ENCODE measurements at regions not wholly inside any gene's neighbourhood (a gene's known extent, or its start where the extent isn't known, plus 50 kb on each side); places are given as distances from the start of the nearest gene placed in this dataset.
"Not testable (repeated sequence)": the region's sequence is repeated elsewhere in the genome, so short reads cannot be mapped to it uniquely, and the experiment has no call there.

DNA sequence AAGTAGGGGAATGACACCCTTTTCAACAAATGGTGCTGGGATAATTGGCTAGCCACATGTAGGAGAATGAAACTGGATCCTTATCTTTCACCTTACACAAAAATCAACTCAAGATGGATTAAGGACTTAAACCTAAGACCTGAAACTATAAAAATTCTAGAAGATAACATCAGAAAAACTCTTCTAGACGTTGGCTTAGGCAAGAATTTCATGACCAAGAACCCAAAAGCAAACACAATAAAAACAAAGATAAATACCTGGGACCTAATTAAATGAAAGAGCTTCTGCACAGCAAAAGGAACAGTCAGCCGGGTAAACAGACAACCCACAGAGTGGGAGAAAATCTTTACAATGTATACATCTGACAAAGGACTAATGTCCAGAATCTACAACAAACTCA lies 345.5 kb downstream of the GPD2 start:
- not testable (repeated sequence) for DNase-seq

DNA sequence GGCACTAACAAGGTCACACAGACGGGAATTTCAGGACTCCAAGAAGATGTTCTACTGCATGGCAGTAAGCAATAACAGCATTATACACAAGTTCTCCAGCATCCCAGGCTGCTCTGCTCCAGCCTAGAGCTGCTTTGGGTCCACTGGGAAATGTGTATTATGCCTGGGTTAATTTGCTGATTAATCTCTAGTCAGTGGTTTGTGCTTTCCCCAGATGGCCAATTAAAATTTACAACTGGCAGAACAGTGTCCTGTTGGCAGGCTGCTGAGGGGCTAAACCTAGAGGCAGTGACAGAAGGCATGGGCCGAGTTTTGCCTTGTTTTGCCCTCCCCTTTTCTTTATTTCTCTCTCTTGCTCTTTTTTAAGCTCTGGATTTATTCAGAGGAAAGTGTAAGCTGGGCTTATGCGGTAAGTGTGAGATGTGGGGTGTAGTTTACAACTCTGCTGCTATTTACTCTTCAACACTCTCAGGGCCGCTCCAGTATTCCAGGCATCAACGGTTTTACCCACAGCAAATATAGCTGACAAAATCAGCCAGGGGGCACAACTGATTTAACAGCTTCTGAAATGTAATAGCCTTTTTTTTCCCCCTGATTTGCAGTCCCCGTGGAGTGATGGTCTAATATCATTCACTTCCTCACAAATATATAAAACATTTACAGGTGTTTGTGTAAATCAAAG lies 348.0 kb downstream of the GPD2 start:
- no peak for DNase-seq

DNA sequence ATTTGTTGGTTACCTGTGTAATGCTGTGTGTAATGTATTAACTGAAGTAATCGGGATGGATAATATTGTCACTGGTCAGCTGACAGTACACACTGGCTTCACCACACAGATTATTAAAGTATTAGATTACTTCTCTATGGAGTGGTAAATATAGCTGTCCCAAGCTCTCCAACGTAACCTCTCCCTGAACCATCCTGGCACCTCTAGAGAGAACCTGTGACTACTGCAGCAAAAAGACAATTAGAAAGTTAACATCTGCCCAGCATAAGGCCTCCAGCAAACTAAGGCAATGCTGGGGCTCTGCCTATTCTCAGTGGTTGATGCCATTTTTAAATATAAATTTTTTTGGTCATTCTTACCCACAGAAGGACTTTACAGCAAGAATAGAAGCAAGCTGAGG lies 351.3 kb downstream of the GPD2 start:
- no peak for DNase-seq

DNA sequence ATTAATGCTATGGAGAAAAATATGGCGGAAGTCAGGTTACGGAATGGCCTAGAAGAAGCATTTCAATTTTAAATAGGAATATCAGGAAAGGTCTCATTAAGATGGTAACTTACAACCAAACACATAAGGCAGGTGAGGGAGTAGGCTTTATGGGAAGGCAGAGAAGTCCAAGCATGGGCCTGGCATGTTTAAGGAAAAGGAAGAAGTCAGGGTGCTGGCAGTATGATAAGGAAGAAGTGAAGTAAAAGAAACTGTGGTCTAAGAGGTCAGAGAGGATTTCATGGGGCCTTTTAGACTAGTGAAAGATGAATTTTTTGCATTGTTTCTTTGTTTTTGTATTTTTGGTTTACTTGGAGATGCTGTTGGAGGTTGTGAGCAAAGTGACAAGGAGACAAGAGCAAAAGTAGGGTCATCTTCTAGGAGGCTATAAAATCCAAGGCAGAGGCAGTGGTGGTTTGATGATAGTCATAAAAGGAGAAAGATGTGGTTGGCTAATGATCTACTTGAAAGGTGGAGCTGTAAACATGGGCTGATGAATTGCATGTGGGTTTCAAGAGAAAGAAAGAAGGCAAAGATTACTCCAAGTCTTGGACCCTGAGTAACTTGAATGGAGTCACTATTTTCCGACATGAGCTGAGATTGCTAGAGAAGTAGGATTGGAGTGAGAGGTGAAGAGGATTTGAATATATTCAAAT lies 354.3 kb downstream of the GPD2 start:
- DNase-seq, result no peak

DNA sequence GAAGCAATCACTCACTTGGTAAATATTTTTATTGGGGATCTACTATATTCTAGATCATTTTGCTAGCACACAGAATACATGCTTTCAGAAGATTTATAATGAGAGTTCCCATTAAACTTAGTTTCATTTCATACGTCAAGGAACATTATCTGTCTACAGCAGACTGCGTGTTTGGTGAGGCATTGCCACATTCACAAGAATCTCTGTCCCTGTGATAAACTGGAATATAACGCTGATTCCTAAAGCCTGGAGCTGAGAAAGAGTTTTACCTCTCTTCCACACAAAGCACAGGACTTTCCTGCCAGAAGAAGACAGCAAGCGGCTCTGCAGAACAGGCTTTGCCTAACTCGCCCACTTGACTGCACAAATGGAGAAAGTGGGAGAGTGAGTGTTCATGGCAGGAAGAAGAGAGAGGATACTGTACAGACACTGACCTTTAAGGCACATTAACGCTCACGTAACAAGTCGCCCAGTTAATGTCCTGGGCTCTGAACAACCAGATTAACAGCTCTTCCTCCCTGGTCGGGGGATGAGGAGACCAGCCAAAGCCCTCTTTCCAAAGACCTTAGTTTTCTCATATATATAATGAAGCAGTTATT lies 356.2 kb downstream of the GPD2 start:
- no peak for DNase-seq

DNA sequence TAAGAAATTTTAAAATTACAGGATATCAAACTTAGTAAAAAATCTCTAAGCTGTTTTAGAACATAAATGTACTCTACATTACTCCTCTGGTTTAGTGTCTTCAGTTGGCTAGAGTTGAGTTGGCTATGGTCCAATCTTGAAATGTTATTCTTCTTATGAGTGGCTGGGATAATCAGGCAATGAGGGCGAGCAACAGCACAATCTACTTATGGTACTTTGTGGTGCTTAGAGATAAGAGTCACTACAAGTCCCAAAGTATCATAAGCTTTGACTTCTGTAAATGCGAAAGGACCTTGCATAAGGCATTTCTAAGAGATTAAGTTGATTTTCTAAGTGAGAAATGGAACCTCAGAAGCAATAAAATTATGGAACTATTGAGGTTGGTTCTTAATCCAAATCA lies 361.7 kb downstream of the GPD2 start:
- no peak for DNase-seq

DNA sequence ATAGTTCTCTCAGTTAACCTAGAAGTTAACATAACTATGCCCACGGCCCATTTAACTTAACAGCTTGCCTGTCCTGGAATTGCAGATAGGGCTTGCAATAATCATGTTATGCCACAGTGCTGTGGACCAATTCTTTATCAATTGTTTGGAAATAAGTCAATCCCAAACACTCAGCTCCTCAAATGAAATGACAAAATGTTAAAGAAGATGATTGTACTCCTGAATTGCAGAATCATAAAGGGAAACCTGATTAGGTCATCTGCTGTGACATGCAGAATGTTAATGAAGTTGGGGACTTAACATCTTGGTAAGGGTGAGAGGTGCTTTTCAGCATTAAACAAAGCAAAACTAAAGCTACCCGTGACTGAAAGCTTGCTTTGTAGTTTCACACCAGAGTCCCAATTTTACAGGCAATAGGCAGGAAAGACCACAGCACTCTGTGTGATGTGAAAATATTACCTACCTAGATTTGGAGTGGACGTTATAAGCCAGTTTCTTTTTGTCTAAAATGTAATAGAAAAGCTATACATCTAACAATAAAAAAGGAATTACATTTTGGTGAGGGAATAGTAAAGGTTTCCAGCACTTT lies 364.0 kb downstream of the GPD2 start:
- no peak for DNase-seq

DNA sequence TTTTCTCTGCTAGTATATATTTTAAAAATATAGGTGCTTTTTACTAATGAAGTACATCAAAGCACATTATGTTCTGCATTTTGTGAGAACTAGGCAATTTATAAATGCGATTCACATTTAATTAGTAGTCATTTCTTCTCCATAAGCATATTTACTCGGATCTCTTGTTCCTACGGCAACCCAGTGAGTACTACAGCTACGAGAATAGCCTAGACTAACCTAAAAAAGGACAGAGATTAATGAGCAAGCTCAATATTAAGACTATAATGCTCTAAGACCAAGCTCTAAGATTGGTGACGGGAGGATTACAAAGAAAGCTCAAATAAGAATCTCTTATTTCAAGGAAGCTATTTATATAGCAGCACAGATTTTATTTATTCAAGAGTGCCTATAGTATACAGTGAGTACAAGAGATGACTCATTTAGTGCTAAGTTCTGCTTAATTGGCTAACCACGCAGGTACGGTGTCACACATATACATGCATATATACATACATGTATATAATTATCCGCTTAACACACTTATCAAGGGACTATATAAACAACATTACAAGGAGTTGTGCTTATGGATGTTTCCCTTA lies 364.7 kb downstream of the GPD2 start:
- DNase-seq, result no peak

DNA sequence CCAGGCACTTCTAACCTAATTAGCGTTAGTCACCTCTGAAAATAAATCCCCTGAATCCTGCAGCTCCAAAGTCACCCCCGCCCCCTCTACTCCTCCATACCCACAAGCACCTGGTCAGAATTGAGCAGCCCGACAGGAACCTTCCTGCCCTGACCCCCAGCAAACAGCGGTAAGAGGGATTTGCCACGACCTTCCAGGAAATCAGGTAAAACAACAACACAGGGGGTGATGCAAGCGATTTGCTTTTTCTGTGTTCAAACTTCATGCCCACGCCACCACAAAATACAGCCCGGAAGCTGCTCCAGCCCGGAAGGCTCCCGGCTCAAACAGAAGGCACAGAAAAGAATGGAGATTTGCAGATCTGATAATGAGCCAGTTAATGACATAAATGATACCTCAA lies 367.1 kb downstream of the GPD2 start:
- no peak for DNase-seq

DNA sequence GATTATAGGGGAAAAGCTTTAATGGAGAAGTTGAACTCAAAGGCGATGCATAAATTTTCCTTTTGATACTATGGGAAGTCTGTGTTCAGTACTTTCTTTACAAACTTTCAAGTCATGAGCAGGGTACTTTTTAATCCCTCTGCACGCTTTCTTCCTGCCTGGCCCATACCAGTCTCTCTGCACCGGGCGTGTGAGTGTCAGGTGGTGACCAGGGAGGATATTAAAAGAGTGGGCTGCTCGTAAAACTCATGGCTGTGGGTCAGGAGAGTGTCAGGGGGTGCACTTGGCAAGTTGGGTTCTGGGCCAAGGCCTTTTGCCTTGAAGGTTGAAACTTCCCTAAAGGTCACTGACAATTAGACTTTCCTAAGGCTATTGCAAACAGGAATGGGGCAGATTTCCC lies 367.8 kb downstream of the GPD2 start:
- no peak for DNase-seq

DNA sequence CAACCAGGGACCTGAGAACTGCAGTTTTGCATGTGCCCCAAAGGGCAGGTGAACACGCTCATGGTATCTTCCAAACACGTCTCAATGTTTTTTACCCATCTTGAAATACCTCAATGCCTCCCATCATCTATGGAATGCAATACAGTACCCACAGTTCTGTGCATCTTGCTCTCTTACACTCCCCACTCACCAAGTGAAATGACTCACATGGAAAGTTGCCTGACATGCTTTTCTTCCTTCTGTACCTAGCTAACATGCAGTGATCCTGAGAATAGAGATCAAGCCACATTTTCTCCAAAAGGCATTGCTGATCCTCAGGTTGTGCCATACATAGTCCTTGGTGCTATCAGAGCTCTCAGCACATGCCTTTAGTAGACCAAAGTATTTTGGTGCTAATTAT lies 373.9 kb downstream of the GPD2 start:
- DNase-seq, result no peak

DNA sequence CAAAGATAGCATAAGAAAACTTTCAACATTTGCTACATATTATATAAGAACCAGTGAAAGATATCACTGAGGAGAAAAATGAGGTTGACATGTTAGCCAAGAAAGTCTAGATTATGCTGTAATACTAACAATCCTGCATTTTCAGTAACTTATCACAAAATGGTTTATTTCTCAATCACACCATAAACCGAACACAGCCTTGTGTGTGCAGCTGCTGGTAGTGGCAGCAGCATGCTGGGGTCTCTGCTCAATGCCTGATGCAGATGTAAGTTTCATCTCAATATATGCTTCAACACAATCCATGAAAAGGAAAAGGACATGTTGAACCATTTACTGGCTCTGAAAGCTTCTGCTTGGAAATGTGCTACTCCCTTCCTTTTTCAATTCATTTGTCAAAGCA lies 376.3 kb downstream of the GPD2 start:
- no peak for DNase-seq

DNA sequence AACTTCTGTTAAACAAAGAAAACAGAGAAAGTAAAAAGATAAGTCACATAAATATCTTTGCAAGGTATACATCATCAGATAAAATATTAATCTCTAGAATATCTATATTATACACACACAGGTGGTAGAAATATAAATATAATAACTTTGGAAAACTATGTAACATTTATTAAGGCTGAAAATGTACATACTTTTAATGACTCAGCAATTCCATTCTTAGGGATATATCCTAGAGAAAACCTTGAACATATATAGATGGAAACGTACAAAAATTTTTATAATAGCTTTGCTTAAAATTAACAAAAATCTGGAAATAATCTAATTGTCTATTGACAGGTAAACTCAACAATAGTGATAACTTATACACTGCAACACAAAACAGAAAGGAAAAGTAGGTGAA lies 381.3 kb downstream of the GPD2 start:
- DNase-seq, result no peak

DNA sequence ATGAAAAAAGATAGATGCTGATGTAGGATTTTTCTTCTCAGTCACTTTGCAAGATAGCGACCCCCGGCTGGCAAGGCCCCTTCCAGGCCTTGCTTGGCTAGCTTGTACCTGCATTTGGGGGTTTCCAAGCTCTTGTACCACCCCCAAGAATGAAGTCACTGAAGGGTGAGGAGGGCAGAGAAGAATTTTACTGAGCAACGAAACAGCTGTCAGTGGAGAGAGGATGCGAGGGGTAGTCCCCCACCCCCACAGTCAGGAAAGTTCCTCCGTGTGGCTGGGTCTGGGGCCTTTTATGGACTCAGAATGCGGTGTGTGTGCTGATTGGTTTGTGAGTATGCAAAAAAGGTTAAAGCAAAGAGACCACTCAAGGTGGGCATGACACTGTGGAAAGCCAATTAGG lies 382.0 kb downstream of the GPD2 start:
- no peak for DNase-seq

DNA sequence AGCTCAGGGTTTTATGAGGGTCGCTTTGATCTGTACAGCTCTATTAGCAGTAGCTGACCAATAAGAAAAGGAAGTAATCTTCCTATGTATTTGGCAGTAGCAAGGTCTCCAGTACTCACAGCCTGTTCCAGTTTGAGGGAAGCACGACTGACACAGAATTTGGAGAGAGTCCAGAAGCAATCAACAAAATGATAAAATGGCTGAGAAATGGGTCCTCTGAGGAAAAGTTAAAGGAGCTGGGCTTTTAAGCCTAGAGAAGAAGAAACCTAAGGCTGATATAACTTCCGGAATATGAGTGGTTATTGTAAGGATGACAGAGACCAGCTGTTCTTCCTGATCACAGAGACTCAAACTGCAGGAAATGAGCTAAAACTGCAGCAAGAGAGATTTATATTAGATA lies 382.8 kb downstream of the GPD2 start:
- DNase-seq, result no peak

DNA sequence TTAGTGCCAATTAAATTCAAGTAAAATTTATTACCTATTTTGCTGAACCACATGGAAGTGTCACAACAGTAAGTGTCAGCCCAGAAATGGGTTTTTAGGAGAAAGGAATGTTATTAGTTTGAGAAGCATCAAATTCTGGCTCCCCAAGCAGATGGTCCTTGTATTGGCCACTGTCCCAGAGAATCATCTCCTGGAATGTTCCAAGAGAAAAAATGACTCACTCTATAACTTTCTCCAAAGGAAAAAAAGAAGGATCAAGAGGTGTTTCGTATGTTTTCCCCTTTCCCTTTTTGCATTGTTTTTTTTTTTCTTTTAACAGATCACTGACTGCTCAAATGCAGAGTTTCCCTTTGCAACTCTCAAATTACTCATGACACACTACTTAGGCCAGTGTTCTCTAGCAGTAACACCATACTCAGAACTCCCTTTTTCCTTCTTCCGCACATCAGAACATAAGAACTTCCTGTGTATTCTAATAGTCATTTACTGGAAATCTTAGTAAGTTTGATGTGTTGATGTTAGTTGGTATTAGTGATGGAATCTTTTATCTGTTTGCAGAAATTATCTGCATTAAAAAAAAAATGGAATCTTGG lies 390.3 kb downstream of the GPD2 start:
- DNase-seq, result no peak

DNA sequence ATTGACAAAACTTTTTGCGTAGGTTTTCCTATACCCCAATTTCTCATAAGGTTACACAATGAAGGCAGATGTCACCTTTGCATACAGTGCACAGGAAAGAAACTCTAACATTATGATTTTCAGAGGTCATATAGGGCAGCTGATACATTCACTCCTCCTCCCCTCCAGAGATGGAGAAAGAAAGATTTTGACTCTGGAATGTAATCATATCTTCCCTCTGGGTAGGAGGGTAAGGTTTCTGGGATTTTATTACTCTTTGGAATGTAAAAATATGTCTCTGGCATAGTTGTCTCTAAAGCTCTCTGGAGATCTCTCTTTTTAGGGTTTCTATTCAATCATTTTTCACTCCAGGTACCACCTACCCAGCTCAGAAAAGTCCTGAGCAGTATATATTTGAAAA lies 398.3 kb downstream of the GPD2 start:
- no peak for DNase-seq

DNA sequence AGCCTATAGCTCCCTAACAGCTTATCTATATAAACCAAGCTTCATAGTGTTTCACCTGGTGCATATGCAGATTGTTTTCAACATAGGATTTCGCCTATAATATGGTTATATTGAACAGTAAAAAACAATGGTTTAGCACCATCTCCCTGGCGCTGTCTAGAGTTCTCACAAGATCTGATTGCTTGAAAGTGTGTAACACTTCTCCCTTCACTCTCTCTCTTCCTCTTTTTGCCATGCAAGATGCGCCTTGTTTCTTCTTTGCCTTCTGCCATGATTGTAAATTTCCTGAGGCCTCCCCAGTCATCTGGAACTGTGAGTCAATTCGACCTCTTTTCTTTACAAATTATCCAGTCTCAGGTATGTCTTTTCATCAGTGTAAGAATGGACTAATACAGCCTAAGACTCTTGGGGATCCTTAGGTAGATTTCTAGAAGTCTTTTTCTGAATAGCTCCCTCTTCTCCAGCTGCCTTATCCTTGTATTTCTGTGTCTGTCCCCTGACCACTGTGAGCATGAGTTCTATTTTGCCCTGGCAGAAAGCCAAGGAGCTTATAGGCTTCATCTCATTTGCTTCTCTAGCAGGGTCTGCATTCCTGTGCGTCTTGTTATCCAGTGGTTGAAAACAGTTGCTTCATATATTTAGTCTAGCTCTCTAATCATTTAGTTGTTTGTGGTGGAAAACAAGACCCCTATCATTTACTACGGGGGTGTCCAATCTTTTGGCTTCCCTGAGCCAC lies 401.6 kb downstream of the GPD2 start:
- no peak for DNase-seq

DNA sequence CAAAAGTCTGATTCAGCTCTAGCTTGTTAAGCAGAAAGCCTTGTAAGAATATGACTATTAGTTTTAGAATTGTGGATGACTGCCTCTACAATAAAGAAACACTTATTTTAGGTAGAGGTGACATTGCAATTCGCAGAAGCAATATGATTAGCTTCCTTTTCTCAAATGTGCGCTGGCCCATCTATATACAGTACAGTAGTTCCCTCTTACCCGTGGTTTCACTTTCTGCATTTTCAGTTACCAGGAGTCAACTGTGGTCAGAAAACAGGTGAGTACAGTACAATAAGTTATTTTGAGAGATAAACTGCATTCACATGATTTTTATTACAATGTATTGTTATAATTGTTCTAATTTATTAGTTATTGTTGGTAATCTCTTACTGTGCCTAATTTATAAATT lies 405.1 kb downstream of the GPD2 start:
- DNase-seq, result no peak

DNA sequence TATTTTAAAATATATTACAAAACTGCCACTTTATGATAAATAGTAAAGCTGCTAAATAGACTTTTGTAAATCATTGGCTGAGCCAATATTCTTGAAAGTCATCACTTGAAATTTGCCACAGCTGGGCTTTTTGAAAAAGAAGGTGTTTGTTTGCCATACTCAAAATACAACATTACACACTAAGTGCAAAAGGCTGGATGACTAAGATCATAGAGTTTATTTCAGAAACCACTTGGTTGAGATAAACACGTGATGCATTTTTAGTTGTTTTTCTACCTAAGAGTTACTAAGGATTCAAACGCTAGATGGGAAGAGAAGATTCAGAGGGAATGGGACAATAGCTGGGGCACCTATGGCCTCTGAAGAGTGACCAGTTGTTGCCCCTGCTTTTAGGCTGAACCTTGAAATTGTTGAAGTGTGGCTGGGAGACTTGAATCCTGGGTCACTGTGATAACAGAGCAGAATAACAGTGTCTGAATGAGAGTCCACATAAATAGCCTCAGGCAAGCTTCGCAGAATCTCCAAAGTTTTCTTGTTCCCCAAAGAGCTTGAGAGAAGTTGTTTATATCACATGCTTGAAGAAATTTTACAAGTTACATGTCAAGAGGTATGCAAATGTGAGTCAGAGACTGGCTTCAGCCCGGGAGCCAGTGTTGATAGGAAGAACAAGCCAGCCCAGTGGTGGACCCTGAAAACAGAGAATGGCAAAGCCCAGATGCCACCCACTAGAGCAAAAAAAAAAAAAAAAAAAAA lies 409.8 kb downstream of the GPD2 start:
- DNase-seq, result no peak

DNA sequence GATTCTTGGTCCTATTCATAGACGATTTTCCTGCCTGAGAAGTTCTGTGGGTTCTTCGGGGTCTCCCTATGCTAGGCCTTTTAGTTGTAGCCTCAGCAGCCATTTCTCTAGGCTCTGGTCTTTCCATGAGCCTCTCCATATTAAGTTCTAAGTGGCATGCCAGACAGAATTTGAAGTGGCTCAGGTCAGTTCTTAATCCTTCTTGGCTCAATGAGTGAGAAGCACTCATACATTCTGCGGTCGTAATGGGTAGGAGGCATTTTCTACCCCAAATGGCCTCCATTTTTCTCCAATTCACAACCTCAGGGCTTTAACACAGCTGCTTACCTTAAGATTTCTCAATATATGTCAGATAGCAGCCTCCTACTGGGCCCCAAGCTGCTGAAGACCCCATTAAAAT lies 405.3 kb upstream of the GALNT5 start:
- no peak for DNase-seq

DNA sequence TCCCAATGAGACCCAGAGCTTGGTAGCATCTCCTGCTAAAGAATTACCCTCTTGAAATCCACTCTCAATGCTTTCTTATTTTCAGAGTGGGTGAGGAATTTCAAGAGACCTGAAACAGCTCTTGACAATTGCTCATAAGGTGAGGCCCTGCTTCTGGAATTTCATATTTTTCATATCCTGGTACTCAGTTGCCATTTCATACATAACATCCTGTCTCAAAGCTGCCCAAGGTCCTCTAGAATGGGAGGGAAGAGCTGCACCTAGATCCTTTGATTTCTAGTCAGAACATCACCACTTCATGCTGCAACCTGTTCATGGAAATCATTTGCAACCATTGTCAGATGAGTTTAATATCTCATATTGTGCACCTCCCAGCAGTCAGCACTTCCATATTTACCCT lies 404.8 kb upstream of the GALNT5 start:
- DNase-seq, result no peak

All from activated CD4-positive, alpha-beta T cell treated with anti-CD3 and anti-CD28 coated beads for 48 hours (primary cell).